Panc1 (cell line): ENCODE measurements at regions not wholly inside any gene's neighbourhood (a gene's known extent, or its start where the extent isn't known, plus 50 kb on each side); places are given as distances from the start of the nearest gene placed in this dataset.

Source experiments
- ATAC-seq: fragments of 200-7000 bp; cut with Tn5 transposase; 2 replicates; pipeline ENCODE4 v1.9.1; 2020; ENCODE audit warnings: mild to moderate bottlenecking, moderate library complexity
- BruUV-seq: library from RNA; stranded (reverse); fragments of 400-500 nt; replicated peaks from 2 replicates; lab custom pipeline; 2021; lab: Mats Ljungman, UMichigan
- CTCF ChIA-PET: fragments of 300-600 bp; sonication (Branson Sonifier 250); formaldehyde crosslinking; loops from one replicate; lab custom pipeline; 2022; ENCODE audit warnings: antibody characterized with exemption; lab: Charles Lee
- POLR2A ChIA-PET: fragments of 300-600 bp; sonication (Branson Sonifier 250); formaldehyde crosslinking; loops from one replicate; lab custom pipeline; 2022; ENCODE audit warnings: antibody characterized with exemption; lab: Charles Lee
- DNase-seq: peaks from one replicate; pipeline ENCODE4 v3.0.0-alpha.2; 2010; ENCODE audit warnings: low read depth, low spot score
- H3K27ac ChIP-seq: 2 replicates; pipeline ENCODE4 v1.5.1; 2011; ENCODE audit warnings: mild to moderate bottlenecking, low read length, inconsistent platforms
- H3K27me3 ChIP-seq: fragments of 200-500 bp; sonication (Bioruptor generic); 2 replicates; pipeline ENCODE4 v1.6.0; 2014; ENCODE audit warnings: low read length, inconsistent platforms; ENCODE audit not compliant: control insufficient read depth, insufficient read depth
- H3K36me3 ChIP-seq: fragments of 200-500 bp; sonication (Bioruptor generic); 2 replicates; pipeline ENCODE4 v1.5.1; 2014; ENCODE audit warnings: inconsistent platforms, mild to moderate bottlenecking, low read length, moderate library complexity; ENCODE audit not compliant: control insufficient read depth, insufficient read depth
- H3K4me1 ChIP-seq: 2 replicates; pipeline ENCODE4 v1.5.1; 2011; ENCODE audit warnings: inconsistent platforms, mild to moderate bottlenecking, low read length, moderate library complexity; ENCODE audit not compliant: control insufficient read depth, insufficient read depth
- H3K4me3 ChIP-seq, 2 experiments: 2 replicates each; pipeline ENCODE4 v1.5.1; 2011 to 2012; ENCODE audit warnings: low read depth in 2 of 2, low read length in 2 of 2, mild to moderate bottlenecking in 2 of 2, inconsistent platforms in 1 of 2, moderate library complexity in 1 of 2
- H3K9me3 ChIP-seq: fragments of 200-500 bp; sonication (Bioruptor generic); 2 replicates; pipeline ENCODE4 v1.5.1; 2014; ENCODE audit warnings: low read depth, mild to moderate bottlenecking, inconsistent platforms, low read length, moderate library complexity; ENCODE audit not compliant: control insufficient read depth, insufficient read depth
- CTCF ChIP-seq: fragments of 450-650 bp; IDR thresholded peaks from 2 replicates; pipeline ENCODE4 v1.5.1; 2017; ENCODE audit warnings: mild to moderate bottlenecking
- POLR2AphosphoS5 ChIP-seq: IDR thresholded peaks from 2 replicates; pipeline ENCODE4 v1.6.1; 2012; ENCODE audit warnings: mild to moderate bottlenecking, low read depth, low read length, moderate library complexity
- SIN3A ChIP-seq: IDR thresholded peaks from 2 replicates; pipeline ENCODE4 v1.6.1; 2012; ENCODE audit warnings: low read depth, mild to moderate bottlenecking, low read length, moderate library complexity, borderline replicate concordance; ENCODE audit not compliant: insufficient read depth
- TCF7L2 ChIP-seq: IDR thresholded peaks from 2 replicates; pipeline ENCODE4 v1.6.1; 2011; ENCODE audit warnings: mild to moderate bottlenecking, low read depth, low read length, inconsistent platforms
- in situ Hi-C: cut with HindIII; loops from 2 replicates; pipeline ENCODE4 v1.10.0; 2016; ENCODE audit warnings: low sequenced_read_pairs, low pct_unique_long_range_greater_than_20kb
- intact Hi-C: fragments of 100-400 bp; cut with micrococcal nuclease; formaldehyde crosslinking; loops from one replicate; pipeline ENCODE4 v1.10.0; 2022; ENCODE audit not compliant: unreplicated experiment
- TF ChIP-seq, protein P1 (sequence below), 2 experiments: IDR thresholded peaks; 2 replicates each; pipeline ENCODE4 v1.6.1; 2011 to 2012; ENCODE audit warnings: low read depth in 2 of 2, control low read depth in 1 of 2, low read length in 1 of 2, mild to moderate bottlenecking in 1 of 2, moderate library complexity in 1 of 2; ENCODE audit not compliant: insufficient read depth in 1 of 2

DNA sequence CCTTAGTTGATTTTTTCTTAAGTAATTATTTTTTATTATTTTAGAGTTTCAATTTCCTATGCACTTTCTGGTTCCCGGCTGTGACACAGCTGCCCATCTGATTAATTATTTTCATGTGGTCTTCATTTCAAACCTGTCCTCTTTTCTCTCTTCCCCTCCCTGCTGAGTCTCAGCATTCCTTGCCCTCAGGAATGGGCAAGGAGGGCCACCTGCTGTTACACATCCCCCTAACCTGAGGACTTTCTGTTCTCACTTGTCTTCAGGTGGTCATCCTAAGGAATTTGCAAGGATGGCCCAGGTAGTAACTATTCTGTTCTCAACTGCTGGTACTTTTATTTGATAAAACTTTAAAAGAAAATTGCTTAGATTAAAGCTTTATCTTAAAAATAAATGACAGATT lies 545.0 kb downstream of the OTOL1 start:
- in situ Hi-C loops (no loop called here), intact Hi-C loops (no loop called here)
- H3K36me3 ChIP-seq, result no peaks in the 10 kb centered on the region
- H3K27ac ChIP-seq, result no peak overlapping the region
- CTCF ChIA-PET, result no interaction called here
- POLR2A ChIA-PET, result no interaction called here
- H3K4me1 ChIP-seq, result no peaks in the 10 kb centered on the region
- DNase-seq (no peak), ATAC-seq (no peak)
- no peaks in the 10 kb centered on the region for H3K9me3 ChIP-seq
- H3K27me3 ChIP-seq, result no peaks in the 10 kb centered on the region
- no TSS peak for BruUV-seq
- TF ChIP-seq, protein P1, sequence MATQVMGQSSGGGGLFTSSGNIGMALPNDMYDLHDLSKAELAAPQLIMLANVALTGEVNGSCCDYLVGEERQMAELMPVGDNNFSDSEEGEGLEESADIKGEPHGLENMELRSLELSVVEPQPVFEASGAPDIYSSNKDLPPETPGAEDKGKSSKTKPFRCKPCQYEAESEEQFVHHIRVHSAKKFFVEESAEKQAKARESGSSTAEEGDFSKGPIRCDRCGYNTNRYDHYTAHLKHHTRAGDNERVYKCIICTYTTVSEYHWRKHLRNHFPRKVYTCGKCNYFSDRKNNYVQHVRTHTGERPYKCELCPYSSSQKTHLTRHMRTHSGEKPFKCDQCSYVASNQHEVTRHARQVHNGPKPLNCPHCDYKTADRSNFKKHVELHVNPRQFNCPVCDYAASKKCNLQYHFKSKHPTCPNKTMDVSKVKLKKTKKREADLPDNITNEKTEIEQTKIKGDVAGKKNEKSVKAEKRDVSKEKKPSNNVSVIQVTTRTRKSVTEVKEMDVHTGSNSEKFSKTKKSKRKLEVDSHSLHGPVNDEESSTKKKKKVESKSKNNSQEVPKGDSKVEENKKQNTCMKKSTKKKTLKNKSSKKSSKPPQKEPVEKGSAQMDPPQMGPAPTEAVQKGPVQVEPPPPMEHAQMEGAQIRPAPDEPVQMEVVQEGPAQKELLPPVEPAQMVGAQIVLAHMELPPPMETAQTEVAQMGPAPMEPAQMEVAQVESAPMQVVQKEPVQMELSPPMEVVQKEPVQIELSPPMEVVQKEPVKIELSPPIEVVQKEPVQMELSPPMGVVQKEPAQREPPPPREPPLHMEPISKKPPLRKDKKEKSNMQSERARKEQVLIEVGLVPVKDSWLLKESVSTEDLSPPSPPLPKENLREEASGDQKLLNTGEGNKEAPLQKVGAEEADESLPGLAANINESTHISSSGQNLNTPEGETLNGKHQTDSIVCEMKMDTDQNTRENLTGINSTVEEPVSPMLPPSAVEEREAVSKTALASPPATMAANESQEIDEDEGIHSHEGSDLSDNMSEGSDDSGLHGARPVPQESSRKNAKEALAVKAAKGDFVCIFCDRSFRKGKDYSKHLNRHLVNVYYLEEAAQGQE (IDR thresholded peaks at IDR 0.05; ENCODE audit: insufficient read depth in 1 of 2, low read depth in 2 of 2, low read length in 1 of 2), result no peak
- TF ChIP-seq SIN3A (no peak), TCF7L2 (no peak), POLR2AphosphoS5 (no peak), CTCF (no peak)
- no peak overlapping the region for H3K4me3 ChIP-seq

- Histone ChIP-seq H3K27me3 (no peaks in the 10 kb centered on the region), H3K36me3 (no peaks in the 10 kb centered on the region), H3K27ac (no peak overlapping the region), H3K4me3 (no peak overlapping the region), H3K4me1 (no peaks in the 10 kb centered on the region), H3K9me3 (no peaks in the 10 kb centered on the region)
- intact Hi-C loops (no loop called here), in situ Hi-C loops (no loop called here)
- ATAC-seq (no peak), DNase-seq (no peak)
- TF ChIP-seq CTCF (no peak), TCF7L2 (no peak), POLR2AphosphoS5 (no peak), SIN3A (no peak)
- TF ChIP-seq, protein P1 (IDR thresholded peaks at IDR 0.05; ENCODE audit: insufficient read depth in 1 of 2, low read depth in 2 of 2, low read length in 1 of 2), result no peak
- CTCF ChIA-PET, result no interaction called here
- POLR2A ChIA-PET, result no interaction called here
- BruUV-seq, result no TSS peak
These were observed 556.0 kb downstream of the OTOL1 start for GRCh38 chr3:162052636-162053035.
